ENCODE measurements at regions not wholly inside any gene's neighbourhood (a gene's known extent, or its start where the extent isn't known, plus 50 kb on each side); places are given as distances from the start of the nearest gene placed in this dataset.

GRCh38 chr3:16668776-16669545, 63.7 kb upstream of the DAZL start:
- H4K8ac ChIP-seq (ENCODE audit: low read depth in 2 of 2, low read length in 2 of 2) = no peak overlapping the region
- no peak overlapping the region for H2AK5ac ChIP-seq (ENCODE audit: low read depth, low read length)
- H3K4ac ChIP-seq (ENCODE audit: low read depth, low read length) = no peak overlapping the region
- H4K5ac ChIP-seq (ENCODE audit: low read depth, low read length) = no peak overlapping the region
- no peaks in the 10 kb centered on the region for H3K79me1 ChIP-seq (ENCODE audit: low read depth in 1 of 2, low read length in 2 of 2)
- in situ Hi-C loops (cut with MboI; ENCODE audit: low sequenced_read_pairs) = no loop called here
- no TSS peak for BruUV-seq (replicated peaks)
- no peak overlapping the region for H2AFZ ChIP-seq (replicated peaks; ENCODE audit: low read length, poor library complexity)
- ATAC-seq (ENCODE audit: low read depth) = no peak
- no peak for TF ChIP-seq ELK1 (IDR thresholded peaks at IDR 0.05; ENCODE audit: borderline replicate concordance, low read depth, low read length)
- TF ChIP-seq USF2 (IDR thresholded peaks at IDR 0.05; ENCODE audit: low read depth, low read length) = no peak
- no peak for TF ChIP-seq CTCF (conservative IDR thresholded peaks at IDR 0.05; ENCODE audit: low read depth, low read length)
- no peak for TF ChIP-seq MXI1 (IDR thresholded peaks at IDR 0.05; ENCODE audit: borderline replicate concordance, low read depth, low read length)
- TF ChIP-seq CEBPB (IDR thresholded peaks at IDR 0.05; ENCODE audit: low read depth, low read length) = no peak
- no peak for TF ChIP-seq POLR2A (IDR thresholded peaks at IDR 0.05; ENCODE audit: low read depth, low read length)
- TF ChIP-seq RFX5 (IDR thresholded peaks at IDR 0.05; ENCODE audit: low read depth, low read length) = no peak
- TF ChIP-seq MAZ (IDR thresholded peaks at IDR 0.05; ENCODE audit: borderline replicate concordance, low read depth, low read length) = no peak
- TF ChIP-seq SMC3 (IDR thresholded peaks at IDR 0.05; ENCODE audit: low read depth, low read length) = no peak
- no peak for TF ChIP-seq MAFK (IDR thresholded peaks at IDR 0.05; ENCODE audit: low read depth, low read length)
- no peak for TF ChIP-seq RAD21 (IDR thresholded peaks at IDR 0.05; ENCODE audit: low read length)
- no peak for TF ChIP-seq CHD1 (IDR thresholded peaks at IDR 0.05; ENCODE audit: low read depth, low read length)
- no peak for TF ChIP-seq BHLHE40 (IDR thresholded peaks at IDR 0.05; ENCODE audit: low read depth, low read length)
- TF ChIP-seq NFE2L2 (IDR thresholded peaks at IDR 0.05; ENCODE audit: low read depth, low read length) = no peak
- TF ChIP-seq FOS (IDR thresholded peaks at IDR 0.05; ENCODE audit: low read depth, low read length) = no peak
- no peak for TF ChIP-seq RCOR1 (IDR thresholded peaks at IDR 0.05; ENCODE audit: insufficient replicate concordance, low read length)
- H4K20me1 ChIP-seq (ENCODE audit: insufficient read depth, low read length) = no peaks in the 10 kb centered on the region
- H2BK20ac ChIP-seq (ENCODE audit: low read depth, low read length) = no peak overlapping the region
- intact Hi-C loops (cut with micrococcal nuclease) = no loop called here
- CTCF ChIA-PET = no interaction called here
- H2BK15ac ChIP-seq (ENCODE audit: low read depth, low read length) = no peak overlapping the region
- no peak overlapping the region for H3K23ac ChIP-seq (ENCODE audit: low read depth, low read length)
- POLR2A ChIA-PET (ENCODE audit: unreplicated experiment) = no interaction called here
- WGBS, 2 experiments (ENCODE audit: extremely low coverage in 2 of 2, insufficient read length in 1 of 2) = 33% methylated on average over 3 of the region's 5 CpGs; no CpG with 5 or more reads in 1 of the 2 experiments
- H3K56ac ChIP-seq (ENCODE audit: extremely low read depth, insufficient read depth, low read length) = no peak overlapping the region
- no peak overlapping the region for H2BK120ac ChIP-seq (ENCODE audit: low read depth, low read length)
- no peak overlapping the region for H4K91ac ChIP-seq (ENCODE audit: insufficient read depth, low read depth, low read length)
- no peak overlapping the region for H2BK5ac ChIP-seq (ENCODE audit: low read depth, low read length, poor library complexity, severe bottlenecking)
- H3K9me1 ChIP-seq (ENCODE audit: insufficient read depth, low read length) = no peaks in the 10 kb centered on the region
- no peak overlapping the region for H3K14ac ChIP-seq (replicated peaks; ENCODE audit: low read depth, low read length)
- H3K18ac ChIP-seq (ENCODE audit: low read depth, low read length) = no peak overlapping the region
- dilution Hi-C loops (cut with HindIII; ENCODE audit: low sequenced_read_pairs, unreplicated experiment) = no loop called here
- H3K9ac ChIP-seq (ENCODE audit: low read depth, low read length) = no peak overlapping the region
- no peaks in the 10 kb centered on the region; the same call in 1 of the 2 replicates for H3K27me3 ChIP-seq (ENCODE audit: control insufficient read depth, insufficient read depth, low read length)
- DNase-seq = no peak
- no peaks in the 10 kb centered on the region for H3K9me3 ChIP-seq (ENCODE audit: control insufficient read depth, insufficient read depth, low read length)
- H3K4me1 ChIP-seq (ENCODE audit: control insufficient read depth, insufficient read depth, low read length) = no peaks in the 10 kb centered on the region
- no peaks in the 10 kb centered on the region for H3K36me3 ChIP-seq (ENCODE audit: control insufficient read depth, insufficient read depth, low read length)
- no peak overlapping the region for H3K4me3 ChIP-seq (ENCODE audit: insufficient read depth, low read depth, low read length)
- no peak overlapping the region for H3K4me2 ChIP-seq (ENCODE audit: low read depth, low read length)
- no peak overlapping the region for H2AK9ac ChIP-seq (replicated peaks; ENCODE audit: low read depth, low read length, poor library complexity)
- no peak overlapping the region for H3K27ac ChIP-seq (ENCODE audit: insufficient read depth, low read length)

All from IMR-90 (cell line).